GM12892 (cell line): ENCODE measurements at regions not wholly inside any gene's neighbourhood (a gene's known extent, or its start where the extent isn't known, plus 50 kb on each side); places are given as distances from the start of the nearest gene placed in this dataset.

Experiments used
- POLR2A ChIP-seq: IDR thresholded peaks from 2 replicates; pipeline ENCODE4 v1.6.1; 2011; ENCODE audit warnings: low read depth, low read length, control low read depth
- POLR2AphosphoS5 ChIP-seq: IDR thresholded peaks from 2 replicates; pipeline ENCODE4 v1.6.1; 2011; ENCODE audit warnings: low read depth, low read length, control low read depth
- TAF1 ChIP-seq: IDR thresholded peaks from 2 replicates; pipeline ENCODE4 v1.6.1; 2011; ENCODE audit warnings: low read depth, mild to moderate bottlenecking, control low read depth, low read length, borderline replicate concordance

DNA sequence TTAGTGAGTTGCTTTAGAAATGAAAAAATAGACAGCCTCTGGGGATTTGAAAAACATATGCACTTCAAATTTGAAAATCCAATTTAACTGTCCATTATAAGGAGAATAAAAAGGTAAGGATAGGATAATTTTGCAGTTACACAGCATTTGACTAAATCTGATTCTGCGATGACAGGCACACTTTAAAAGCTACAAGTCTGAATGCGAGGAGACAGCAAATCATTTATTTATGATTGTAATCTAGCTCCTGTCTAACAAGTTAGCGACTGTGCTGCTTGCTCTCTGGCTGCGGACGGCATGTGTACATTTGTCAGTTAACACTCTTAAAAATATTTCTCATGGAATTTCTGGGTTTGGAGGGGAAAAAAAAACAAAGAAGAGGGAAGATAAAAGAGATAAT, 514.8 kb downstream of the MN1 start:
- TF ChIP-seq POLR2A (no peak), POLR2AphosphoS5 (no peak), TAF1 (no peak)
